Endothelial cell of umbilical vein (primary cell): ENCODE measurements at regions not wholly inside any gene's neighbourhood (a gene's known extent, or its start where the extent isn't known, plus 50 kb on each side); places are given as distances from the start of the nearest gene placed in this dataset.

Source experiments
- BruUV-seq: library from RNA; stranded (reverse); fragments of 400-500 nt; replicated peaks from 2 replicates; lab custom pipeline; 2021; lab: Mats Ljungman, UMichigan
- CTCF ChIA-PET: fragments of 300-600, 350-600 bp; sonication (Branson Sonifier 250); formaldehyde crosslinking; loops from one replicate; lab custom pipeline; 2021; ENCODE audit warnings: antibody characterized with exemption, inconsistent platforms; lab: Charles Lee
- POLR2A ChIA-PET: fragments of 300-600, 350-600 bp; sonication (Branson Sonifier 250); formaldehyde crosslinking; loops from one replicate; lab custom pipeline; 2021; ENCODE audit warnings: antibody characterized with exemption, inconsistent platforms; lab: Charles Lee
- DNase-seq: peaks from one replicate; pipeline ENCODE4 v3.0.0-alpha.2; 2011; ENCODE audit warnings: low read depth, low spot score
- FAIRE-seq: peaks from 2 replicates; lab custom pipeline; 2011; peaks lifted over from hg19 to GRCh38; lab: Jason Lieb, UNC
- H2AFZ ChIP-seq: 2 replicates; pipeline ENCODE4 v1.6.0; 2012; ENCODE audit warnings: low read depth, low read length, control low read depth, inconsistent platforms
- H3K27ac ChIP-seq: 2 replicates; pipeline ENCODE4 v1.5.1; 2011; ENCODE audit warnings: low read depth, mild to moderate bottlenecking, control low read depth, low read length, moderate library complexity; ENCODE audit not compliant: insufficient read depth
- H3K27me3 ChIP-seq, 2 experiments: 2 replicates each; pipeline versions ENCODE4 v1.6.0 to v1.6.1; 2011; ENCODE audit warnings: low read length in 2 of 2, mixed read lengths in 1 of 2; ENCODE audit not compliant: control insufficient read depth in 2 of 2, insufficient read depth in 2 of 2
- H3K36me3 ChIP-seq, 2 experiments: 2 replicates in 1 of 2; 3 replicates in 1 of 2; pipeline ENCODE4 v1.5.1; 2011; ENCODE audit warnings: low read length in 2 of 2, mild to moderate bottlenecking in 1 of 2, moderate library complexity in 1 of 2; ENCODE audit not compliant: control insufficient read depth in 2 of 2, insufficient read depth in 2 of 2; ENCODE audit errors: extremely low read depth in 1 of 2
- H3K4me1 ChIP-seq: 3 replicates; pipeline ENCODE4 v1.5.1; 2011; ENCODE audit warnings: mild to moderate bottlenecking, low read length; ENCODE audit not compliant: control insufficient read depth, insufficient read depth; ENCODE audit errors: extremely low read depth
- H3K4me2 ChIP-seq: 2 replicates; pipeline ENCODE4 v1.6.1; 2011; ENCODE audit warnings: low read length, control low read depth, mixed read lengths; ENCODE audit not compliant: insufficient read depth
- H3K4me3 ChIP-seq, 3 experiments: fragments of 200-600 bp in 1 of 3; sonication (generic), shearing (Covaris generic) in 1 of 3; replicated peaks in 1 of 3; 2 replicates each; pipeline ENCODE4 v1.5.1; 2011 to 2016; ENCODE audit warnings: control low read depth in 3 of 3, low read length in 3 of 3, mild to moderate bottlenecking in 2 of 3, inconsistent platforms in 1 of 3, low read depth in 1 of 3, moderate library complexity in 1 of 3; ENCODE audit not compliant: insufficient read depth in 1 of 3
- H3K79me2 ChIP-seq: 2 replicates; pipeline ENCODE4 v1.6.0; 2012; ENCODE audit warnings: low read length, inconsistent platforms; ENCODE audit not compliant: control insufficient read depth, insufficient read depth
- H3K9ac ChIP-seq: replicated peaks from 2 replicates; pipeline ENCODE3; 2011; ENCODE audit warnings: low read length, control low read depth; ENCODE audit not compliant: insufficient read depth; ENCODE audit errors: extremely low read depth
- H3K9me1 ChIP-seq: replicated peaks from 3 replicates; pipeline ENCODE4 v1.6.0; 2011; ENCODE audit warnings: mild to moderate bottlenecking, low read length; ENCODE audit not compliant: control insufficient read depth, insufficient read depth; ENCODE audit errors: extremely low read depth
- H3K9me3 ChIP-seq: replicated peaks from 2 replicates; pipeline ENCODE4 v1.5.1; 2012; ENCODE audit warnings: low read length, inconsistent platforms; ENCODE audit not compliant: control insufficient read depth, insufficient read depth
- H4K20me1 ChIP-seq: replicated peaks from 2 replicates; pipeline ENCODE3; 2011; ENCODE audit warnings: mild to moderate bottlenecking, low read length; ENCODE audit not compliant: control insufficient read depth, insufficient read depth; ENCODE audit errors: extremely low read depth
- CTCF ChIP-seq, 2 donors: IDR thresholded peaks; 1 replicate in 1 of 2; 2 replicates in 1 of 2; pipeline ENCODE4 v1.5.1; 2011; ENCODE audit warnings: low read length in 2 of 2, mild to moderate bottlenecking in 2 of 2, moderate library complexity in 2 of 2, control low read depth in 1 of 2, inconsistent platforms in 1 of 2, low read depth in 1 of 2; ENCODE audit not compliant: insufficient read depth in 1 of 2; ENCODE audit errors: extremely low read depth in 1 of 2
- EZH2 ChIP-seq: IDR thresholded peaks from 2 replicates; pipeline ENCODE4 v1.6.1; 2012; ENCODE audit warnings: borderline replicate concordance, low read depth, mild to moderate bottlenecking, moderate library complexity, low read length, inconsistent platforms; ENCODE audit not compliant: severe bottlenecking
- FOS ChIP-seq: IDR thresholded peaks from 2 replicates; pipeline ENCODE4 v1.6.1; 2011; ENCODE audit warnings: mild to moderate bottlenecking, low read length, moderate library complexity, borderline replicate concordance; ENCODE audit not compliant: insufficient read depth
- GATA2 ChIP-seq: IDR thresholded peaks from 2 replicates; pipeline ENCODE4 v1.7.0; 2011; ENCODE audit warnings: low read depth, mild to moderate bottlenecking, moderate library complexity, mixed read lengths, low read length; ENCODE audit not compliant: insufficient read length, insufficient read depth
- JUN ChIP-seq: IDR thresholded peaks from 2 replicates; pipeline ENCODE4 v1.6.1; 2011; ENCODE audit warnings: borderline replicate concordance, low read depth; ENCODE audit not compliant: insufficient read length, insufficient read depth
- MAX ChIP-seq: IDR thresholded peaks from 2 replicates; pipeline ENCODE4 v1.6.1; 2011; ENCODE audit not compliant: insufficient read depth, insufficient read length
- MYC ChIP-seq: IDR thresholded peaks from one replicate; pipeline ENCODE4 v1.6.1; 2011; ENCODE audit warnings: mild to moderate bottlenecking, low read depth, low read length
- POLR2A ChIP-seq: IDR thresholded peaks from 2 replicates; pipeline ENCODE4 v1.6.1; 2012; ENCODE audit warnings: low read depth, mild to moderate bottlenecking, control low read depth, low read length
- POLR2AphosphoS5 ChIP-seq: IDR thresholded peaks from 2 replicates; pipeline ENCODE4 v1.6.1; 2012; ENCODE audit warnings: low read depth, mild to moderate bottlenecking, control low read depth, low read length, moderate library complexity; ENCODE audit not compliant: insufficient read depth
- dilution Hi-C: fragments of 300-500 bp; cut with MboI; formaldehyde crosslinking; loops from one replicate; pipeline ENCODE4 v1.15.0; 2019; ENCODE audit warnings: low sequenced_read_pairs; ENCODE audit not compliant: extremely low pct_ligation_motif_present
- intact Hi-C: fragments of 100-400 bp; cut with micrococcal nuclease; formaldehyde crosslinking; loops from one replicate; pipeline ENCODE4 v1.10.0; 2022

GRCh38 chr13:67841071-67841470 is 610.9 kb upstream of the PCDH9 start:
- Histone ChIP-seq H3K36me3 (no peaks in the 10 kb centered on the region), H3K27me3 (no peaks in the 10 kb centered on the region), H3K9me3 (peaks cover 3% of the 10 kb centered on the region), H3K4me3 (no peak overlapping the region), H3K79me2 (no peaks in the 10 kb centered on the region), H3K4me2 (no peak overlapping the region), H3K9me1 (no peaks in the 10 kb centered on the region), H3K9ac (no peak overlapping the region), H2AFZ (no peak overlapping the region), H3K27ac (no peak overlapping the region), H3K4me1 (no peaks in the 10 kb centered on the region), H4K20me1 (no peaks in the 10 kb centered on the region)
- ChIA-PET CTCF (no interaction called here), POLR2A (no interaction called here)
- FAIRE-seq = no peak
- dilution Hi-C loops (no loop called here), intact Hi-C loops (no loop called here)
- TF ChIP-seq POLR2AphosphoS5 (no peak), EZH2 (no peak), MYC (no peak), JUN (no peak), MAX (no peak), POLR2A (no peak), CTCF (IDR thresholded peaks at IDR 0.05; ENCODE audit: extremely low read depth in 1 of 2, insufficient read depth in 1 of 2, low read depth in 1 of 2, low read length in 2 of 2) (no peak), FOS (no peak), GATA2 (no peak)
- no peak for DNase-seq
- BruUV-seq = no TSS peak
